DMS53 (cell line): ENCODE measurements at regions not wholly inside any gene's neighbourhood (a gene's known extent, or its start where the extent isn't known, plus 50 kb on each side); places are given as distances from the start of the nearest gene placed in this dataset.
A peak's percentile ranks its signal among the peaks of the same experiment; 100 is the strongest.

Experiments used
- DNase-seq: peaks from one replicate; lab custom pipeline; 2025; lab: John Stamatoyannopoulos, UW

DNA sequence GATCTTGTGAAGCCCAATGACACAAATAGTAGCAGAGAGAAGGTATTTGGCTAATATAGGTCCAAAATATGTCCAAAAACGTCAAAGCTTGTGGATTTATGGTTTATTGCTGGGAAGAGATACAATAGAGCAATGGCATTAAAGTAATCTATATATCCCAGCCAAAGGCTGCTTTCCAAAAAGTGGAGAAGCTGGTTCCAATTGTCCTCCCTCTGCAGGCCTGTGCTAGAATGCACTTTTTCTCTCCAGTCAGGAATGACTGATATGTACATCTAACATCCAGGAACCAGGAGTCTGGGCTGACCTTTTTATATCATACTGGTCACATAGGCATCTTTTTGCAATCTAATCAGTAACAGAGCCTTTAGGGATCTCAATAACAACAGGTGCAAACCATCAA lies 167.1 kb upstream of the FAM3C start:
- DNase-seq: peak; percentile 49

DNA sequence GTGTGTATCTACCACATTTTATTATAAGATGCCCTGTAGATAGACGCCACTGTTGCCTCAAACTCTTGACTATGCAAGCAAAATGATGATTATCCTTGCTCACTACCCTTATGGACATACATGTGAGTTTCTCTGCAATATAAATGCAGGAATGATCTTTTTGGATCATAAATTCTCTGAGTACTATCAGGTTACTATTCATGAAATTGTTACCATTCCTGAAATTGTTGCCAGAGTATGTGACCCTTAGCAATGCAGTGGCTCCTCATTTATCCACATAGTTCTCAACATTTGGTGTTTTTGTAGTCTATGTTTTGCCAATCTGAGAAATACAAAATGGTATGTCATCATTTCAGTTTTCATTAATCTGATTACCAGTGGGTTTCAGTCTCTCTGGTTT lies 166.2 kb upstream of the FAM3C start:
- DNase-seq: no peak

DNA sequence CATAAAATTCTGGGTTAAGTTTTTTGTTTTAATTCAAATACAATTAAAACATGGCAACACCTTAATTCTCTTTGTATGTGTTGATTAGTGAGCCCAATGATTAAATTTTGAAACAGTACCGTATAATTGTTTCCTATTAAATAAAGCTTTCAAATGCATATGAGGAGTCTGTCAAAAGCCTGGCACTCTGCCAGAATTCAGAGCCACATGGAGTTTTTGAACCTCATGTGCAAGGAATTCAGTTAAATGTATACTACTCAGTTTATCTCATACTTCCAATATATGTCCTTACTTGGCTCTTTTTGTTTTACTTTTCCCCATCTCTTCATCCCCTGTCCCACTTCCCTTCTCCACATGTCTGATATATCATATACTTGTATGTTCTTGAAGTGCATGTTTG lies 165.6 kb upstream of the FAM3C start:
- DNase-seq: peak; percentile 44

DNA sequence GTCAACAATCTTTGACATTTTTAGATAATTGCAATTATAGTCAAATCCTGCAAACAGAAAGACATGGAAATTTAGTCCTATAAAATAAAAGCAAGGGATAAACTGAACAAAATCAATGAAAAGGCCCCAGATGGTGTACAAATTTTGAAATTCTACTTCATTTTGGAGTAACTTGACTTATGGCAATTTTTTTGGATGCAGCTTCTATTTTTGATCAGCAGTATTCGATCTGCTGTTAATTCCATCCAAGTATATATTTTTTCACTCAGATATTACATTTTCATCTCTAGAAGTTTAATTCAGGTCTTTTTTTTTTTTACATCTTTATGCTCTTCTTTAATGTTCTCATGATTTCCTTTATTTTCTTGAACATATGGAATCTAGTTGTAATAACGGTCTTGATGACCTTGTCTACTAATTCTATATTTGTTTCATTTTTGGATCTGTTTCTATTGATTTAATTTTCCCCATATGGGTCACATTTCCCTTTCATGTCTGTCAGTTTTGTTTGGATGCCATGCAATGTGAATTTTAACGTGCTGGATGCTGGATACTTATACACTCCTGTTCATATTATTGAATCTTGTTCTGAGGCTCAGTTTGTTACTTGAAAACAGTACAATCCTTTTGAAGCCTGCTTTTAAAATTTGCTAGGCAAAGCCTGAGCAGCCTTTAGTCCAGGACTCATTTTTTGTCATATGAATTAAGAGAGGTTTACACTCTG lies 164.3 kb upstream of the FAM3C start:
- no peak for DNase-seq

DNA sequence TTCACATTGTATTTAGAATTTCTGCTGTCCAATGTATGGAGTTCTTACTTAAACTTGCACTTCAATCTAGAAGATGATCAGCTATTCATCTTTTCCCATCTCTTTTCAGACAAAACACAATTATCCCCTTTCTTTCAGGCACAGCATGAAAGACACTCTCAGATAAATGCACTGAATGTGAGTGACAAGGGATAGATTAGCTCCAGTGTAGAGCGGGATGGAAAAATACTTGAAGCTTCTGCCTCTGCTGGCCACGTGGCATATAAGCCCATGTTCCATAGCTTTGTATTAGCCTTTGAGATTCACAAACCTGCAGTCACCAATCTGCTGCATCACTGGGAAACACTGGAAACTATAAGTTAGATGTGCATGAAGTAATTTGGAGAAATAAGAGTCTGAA lies 162.2 kb upstream of the FAM3C start:
- peak; percentile 35 for DNase-seq

DNA sequence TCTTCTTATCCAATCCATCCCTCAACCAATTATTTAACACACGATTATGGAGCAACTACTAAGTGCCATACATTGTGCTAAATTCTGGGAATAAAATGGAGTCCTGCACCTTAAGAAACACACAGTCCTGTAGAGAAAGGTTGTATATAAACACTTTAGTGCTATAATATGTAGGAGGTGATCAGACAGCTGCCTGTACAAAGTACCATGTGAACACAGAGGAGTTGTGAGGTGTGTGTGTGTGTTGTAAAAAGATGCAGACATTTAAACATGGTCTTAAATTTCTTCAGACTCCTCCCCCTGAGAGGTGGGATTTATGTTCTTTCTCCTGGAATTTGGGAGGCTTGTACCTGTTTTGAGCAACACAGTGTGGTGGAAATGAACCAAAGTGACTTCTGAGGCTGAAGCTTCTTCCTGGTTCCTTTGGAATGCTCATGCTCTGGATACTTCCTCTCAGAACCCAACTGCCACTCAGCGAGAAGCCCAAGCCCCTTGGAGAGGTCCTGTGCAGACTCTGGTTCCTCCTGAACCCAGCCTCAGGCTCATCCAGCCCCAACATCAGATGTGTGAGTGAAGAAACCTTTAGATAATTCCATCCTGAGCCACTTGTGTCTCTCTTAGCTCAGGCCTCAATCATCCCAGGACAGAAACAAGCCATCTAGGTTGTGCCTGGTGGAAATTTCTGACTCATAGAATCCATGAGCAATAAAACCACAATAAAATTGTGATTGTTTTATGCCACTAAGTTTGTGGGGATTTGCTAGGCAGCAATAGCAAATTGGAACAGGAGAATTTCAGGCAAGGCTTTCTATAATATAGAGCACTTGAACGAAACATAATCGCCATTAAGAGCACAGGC lies 161.2 kb upstream of the FAM3C start:
- DNase-seq: no peak

DNA sequence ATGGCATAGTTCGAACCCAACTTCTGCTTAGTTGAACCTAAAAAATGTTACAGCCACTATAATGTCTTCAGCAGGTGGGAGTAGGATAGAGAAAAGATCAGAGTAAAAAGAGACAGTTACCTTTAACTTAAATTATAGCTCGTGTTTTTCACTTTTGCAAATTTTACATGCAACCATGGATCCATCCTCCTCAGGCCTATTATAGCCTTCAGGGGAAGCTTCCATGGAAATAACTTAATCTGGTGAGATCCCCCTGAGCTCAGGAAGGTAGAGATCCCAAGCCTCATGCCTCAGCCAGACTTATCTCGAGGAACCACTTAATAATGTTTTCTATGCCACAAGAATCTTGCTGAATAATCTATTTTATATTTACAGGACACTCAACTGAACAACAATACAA lies 159.4 kb upstream of the FAM3C start:
- no peak for DNase-seq

DNA sequence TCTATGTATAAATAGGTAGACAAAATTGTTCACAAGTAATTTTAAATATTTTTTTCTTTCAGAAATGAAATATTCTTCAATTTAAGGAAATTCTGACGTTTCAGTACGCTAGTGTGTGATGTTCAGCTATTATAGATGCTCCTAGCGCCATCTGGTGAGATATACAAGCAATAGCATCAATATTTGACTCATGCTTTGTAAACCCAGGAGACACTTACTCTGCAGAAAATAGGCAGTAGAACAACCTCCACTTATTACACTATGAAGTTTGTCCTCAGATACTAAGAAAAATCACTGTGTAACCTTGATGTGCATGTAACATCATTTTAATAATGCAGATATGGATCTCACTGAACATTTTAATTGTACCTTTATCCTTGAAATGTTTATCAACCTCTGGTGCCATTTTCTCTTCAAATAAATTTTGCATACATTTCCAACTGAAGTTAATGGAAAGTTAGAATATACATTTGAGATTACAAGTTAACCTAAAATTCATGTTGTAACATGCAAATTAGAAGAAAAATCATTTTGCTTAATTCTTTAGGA lies 151.5 kb upstream of the FAM3C start:
- DNase-seq: peak; percentile 87

DNA sequence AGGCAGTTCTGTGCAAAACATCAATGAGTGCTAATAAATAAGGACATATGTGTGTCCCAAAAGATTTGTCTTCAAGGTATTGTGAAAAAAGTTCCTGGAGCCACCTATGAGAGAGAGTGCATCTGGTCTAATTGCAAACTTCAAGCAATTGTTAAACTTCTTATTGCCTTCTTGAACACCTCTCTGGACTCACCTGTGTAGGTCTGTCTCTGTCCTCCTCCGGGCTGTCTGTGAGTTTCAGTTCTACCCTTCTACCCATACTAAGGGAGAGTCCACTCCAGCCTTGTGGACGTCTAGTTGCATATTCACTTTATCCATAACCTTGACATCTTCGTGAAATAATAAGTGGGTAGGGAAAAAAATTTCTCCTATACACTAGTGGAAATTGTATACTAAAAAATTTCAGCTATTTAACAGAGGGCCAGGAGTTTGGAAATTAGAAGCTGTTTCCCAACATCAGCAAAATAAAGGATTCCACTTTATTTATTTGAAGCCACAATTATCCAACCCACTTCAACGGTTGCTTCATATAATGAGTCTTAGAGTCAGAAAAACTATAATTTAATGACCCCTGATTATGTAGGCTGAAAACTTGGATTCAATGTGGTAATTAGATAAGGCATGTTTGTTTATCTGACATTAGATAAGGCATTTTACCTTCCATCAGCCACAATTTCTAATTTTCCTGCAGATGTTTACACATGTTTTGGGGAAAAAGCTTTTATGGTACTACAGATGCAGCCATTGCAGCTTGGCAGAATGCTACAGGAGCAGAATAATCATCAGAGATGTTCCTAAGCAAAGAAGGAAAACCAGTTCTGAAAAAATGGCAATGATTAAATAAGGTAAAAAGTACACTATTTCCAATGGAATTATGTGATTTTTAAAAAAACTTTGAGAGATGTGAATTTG lies 150.8 kb upstream of the FAM3C start:
- peak; percentile 70 for DNase-seq

DNA sequence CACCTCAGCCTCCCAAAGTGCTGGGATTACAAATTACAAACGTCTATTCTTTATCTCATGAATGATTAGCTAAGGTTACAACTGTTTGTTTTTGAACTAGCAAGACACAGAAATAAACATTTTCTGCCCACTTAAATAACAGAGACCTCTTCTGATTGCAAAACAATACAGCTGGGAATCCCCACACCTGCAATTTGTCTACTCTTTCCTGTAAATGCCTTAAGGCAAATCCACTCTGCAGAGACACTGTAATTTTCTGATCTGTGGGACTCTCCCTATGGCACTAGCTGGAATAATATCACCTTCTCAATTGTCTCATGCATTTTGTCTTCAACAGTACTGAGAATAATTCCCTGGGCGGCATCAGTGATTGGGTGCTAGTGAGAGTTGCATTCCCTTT lies 149.3 kb upstream of the FAM3C start:
- peak; percentile 18 for DNase-seq

DNA sequence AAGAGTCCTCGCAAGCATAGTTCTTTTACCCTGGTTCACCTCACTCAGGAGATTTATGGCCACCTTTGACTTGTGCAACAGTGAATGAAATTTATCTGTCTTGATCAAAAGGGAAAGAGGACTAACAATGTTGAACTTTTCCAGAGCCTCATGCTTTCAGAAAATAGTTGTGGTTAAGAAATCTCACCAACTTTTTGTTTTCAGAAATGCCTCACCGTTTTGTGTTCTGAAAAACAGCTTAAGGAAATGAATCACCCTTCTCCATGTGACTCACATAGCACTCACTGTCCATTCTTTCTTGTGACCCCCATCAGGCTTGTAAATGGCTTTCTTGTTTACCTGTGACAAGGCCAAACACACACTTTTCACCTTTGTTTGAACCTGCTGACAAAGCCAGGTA lies 148.6 kb upstream of the FAM3C start:
- DNase-seq: peak; percentile 69

DNA sequence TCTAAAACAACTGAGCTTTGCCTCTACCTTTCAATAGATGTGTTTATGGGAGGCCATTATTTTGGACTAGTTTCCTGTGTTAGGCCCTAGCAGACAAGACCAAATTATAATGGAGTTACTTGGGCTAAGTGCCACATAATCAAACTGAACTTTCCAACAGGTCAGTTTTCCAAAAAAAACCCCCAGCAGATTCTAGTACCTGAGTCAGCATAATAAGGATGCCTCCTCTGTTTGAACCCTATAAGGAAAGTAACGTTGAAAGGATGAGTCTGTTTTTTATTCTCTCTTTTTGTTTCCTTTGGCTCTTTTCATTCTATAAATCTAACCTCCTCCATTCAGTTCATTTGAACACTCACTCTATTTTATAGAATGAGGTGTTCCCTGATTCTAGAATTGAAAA lies 148.1 kb upstream of the FAM3C start:
- DNase-seq: no peak

DNA sequence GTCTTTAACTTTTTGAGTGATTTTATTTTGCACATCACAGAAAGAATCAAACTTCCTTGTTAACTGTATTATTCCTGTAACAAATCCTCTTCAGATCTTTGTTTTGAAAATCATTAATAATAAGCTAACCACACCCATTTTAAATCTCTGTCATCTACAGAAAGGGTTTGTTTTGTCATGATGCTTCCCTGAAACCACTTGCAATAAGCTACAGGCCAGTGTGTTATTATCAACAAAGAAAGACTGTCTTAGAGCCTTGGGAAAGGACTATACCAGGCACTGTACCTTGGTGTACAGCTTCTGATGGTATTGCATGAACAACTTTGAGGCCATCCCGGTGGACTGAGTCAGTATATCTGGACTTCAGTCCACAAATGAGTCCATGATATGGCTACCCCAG lies 145.3 kb upstream of the FAM3C start:
- DNase-seq: peak; percentile 10

DNA sequence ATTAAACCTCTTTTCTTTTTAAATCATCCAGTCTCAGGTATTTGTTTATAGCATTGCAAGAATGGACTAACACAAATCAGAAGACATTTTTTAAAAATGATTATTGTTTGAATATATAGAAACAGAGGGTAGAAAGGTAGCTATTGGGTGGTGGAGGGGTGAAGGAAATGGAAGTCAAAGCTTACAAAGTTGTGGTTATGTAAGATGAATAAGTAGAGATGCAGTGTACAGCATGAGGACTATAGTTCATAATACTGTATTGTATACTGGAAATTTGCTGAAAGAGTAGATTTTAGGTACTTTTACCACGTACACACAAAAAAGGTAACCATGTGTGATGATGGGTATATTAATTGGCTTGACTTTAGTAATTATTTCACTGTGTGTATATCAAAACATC lies 144.0 kb upstream of the FAM3C start:
- no peak for DNase-seq

DNA sequence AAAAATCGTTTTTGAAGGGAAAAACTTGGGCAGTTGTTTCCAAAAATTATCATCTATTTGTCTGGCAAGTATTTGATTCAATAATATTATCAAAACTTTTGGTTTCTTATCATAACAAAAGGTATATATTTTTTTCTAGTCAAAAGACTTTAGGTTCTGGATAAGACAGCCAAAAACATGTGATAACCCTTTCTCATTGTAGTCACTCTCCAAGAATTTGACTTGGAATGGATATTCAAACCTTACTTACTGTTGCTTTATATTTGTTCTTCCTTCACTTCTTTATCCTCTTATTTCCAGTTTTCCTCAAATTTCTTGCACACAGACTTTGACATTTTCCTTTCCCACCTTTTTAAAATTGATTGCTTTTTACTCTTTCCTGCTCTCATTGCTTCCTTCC lies 140.9 kb upstream of the FAM3C start:
- DNase-seq: no peak

DNA sequence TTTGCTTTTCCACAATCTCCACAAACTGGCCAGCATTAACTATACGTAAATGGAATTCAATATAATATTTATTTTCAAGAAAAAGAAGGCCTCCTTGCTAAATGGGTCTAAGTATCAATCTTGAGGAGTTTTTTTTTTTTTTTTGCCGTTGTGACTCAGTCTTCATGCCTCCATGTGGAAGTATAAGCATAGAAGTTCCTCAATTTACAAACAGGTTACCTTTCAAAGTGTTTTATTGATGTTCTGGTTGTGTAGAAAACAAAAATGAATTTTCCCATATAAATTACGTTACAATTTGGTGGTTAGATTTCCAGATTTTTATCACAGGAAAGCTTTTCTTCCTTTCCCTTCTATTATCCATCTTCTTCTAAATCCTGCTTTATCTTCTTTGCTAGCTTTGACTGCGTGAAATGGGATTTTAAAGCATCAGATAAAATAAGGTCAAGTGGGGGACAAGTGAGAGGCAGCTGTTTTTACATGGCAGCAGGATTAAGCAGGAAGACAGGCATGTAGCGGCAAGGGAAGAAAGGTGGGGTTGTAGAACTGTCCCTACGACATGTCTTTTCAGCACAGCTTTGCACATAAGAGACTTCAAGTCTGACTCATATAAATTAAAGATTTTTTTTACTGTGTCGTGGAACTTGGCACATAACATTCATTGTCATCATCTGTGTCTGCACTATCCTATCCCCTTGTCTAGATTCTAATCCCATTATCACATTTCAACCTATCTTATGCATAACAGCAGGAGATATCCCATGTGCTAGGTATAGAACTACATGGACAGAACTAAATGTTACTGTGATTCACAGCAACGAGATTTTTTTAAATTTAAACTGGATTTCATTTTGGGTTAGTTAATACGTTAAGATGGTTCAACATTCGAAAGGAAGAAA lies 135.3 kb upstream of the FAM3C start:
- peak; percentile 12 for DNase-seq

DNA sequence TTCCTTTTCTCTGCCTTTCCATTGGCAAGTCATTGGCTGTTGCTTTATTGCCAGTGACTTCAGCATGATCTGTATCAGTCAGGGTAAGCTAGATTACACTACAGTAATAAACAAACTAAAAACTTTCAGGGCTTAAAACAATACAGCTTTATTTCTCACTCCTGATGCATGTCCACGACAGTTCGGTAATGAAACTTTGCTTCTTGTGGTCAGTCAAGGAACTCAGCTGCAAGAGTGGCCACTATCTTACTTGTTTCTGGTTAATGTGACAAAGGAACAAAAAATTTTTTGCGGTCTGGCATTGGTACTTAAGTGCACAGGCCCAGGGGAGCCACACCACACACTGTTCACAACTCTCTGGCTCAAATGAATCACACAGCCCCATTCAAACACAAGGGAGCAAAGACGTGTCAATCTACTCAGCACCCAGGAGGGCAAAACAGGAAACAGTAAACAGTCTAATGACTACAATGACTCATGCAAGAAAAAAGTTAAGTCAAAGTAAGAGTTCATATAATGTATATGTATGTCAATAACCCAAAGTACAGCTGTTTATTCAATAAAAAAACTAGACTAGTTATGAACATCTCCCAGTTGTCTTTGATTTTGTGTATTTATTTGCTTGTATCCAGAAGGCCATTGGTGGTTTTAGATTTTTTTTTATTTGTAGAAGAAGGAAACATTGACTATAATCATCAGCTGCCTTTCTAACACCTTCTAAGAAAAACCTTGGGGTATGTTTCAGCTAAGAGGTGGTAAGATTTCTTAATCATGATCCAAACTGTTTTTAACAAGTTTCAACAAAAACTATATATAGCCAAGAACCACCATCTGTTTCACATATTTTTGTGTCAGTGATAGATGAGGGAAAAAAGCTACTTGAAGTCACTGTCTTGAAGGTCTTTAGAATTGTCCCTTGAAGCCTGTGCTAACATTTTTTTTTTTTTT lies 134.4 kb upstream of the FAM3C start:
- DNase-seq: peak; percentile 77

DNA sequence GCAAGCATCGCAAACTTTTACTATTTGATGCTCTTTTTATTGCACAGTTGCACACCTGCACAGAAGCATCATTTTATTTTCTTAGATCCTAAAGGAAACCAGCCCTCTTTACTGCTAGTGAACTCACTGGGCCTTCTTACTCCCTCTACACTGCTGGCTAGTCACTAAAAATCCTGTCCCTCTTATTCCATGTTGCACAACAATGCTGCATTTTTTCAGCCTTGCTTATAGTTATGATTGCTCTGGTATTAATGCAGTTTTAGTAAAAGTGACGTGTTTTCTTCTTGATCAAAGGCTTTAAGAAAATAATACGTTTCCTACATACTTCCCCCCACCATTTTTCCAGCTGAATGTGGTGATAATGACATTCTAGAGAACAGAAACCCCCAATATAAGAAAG lies 132.9 kb upstream of the FAM3C start:
- DNase-seq: no peak

DNA sequence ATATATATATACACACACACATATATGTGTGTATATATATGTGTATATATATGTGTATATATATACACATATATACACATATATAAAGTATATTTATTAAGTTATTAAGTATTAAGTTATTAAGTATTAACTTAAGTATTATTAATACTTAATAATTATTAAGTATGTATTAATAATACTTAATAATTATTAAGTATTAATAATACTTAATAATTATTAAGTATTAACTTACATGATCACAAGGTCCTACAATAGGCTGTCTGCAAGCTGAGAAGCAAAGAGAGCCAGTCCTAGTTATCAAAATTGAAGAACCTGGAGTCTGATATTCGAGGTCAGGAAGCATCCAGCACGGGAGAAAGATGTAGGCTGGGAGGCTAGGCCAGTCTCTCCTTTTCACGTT lies 130.1 kb upstream of the FAM3C start:
- peak; percentile 8 for DNase-seq
